Fibroblast of the aortic adventitia (primary cell): ENCODE measurements at regions not wholly inside any gene's neighbourhood (a gene's known extent, or its start where the extent isn't known, plus 50 kb on each side); places are given as distances from the start of the nearest gene placed in this dataset.

Source experiments
- DNase-seq: peaks from one replicate; pipeline ENCODE4 v3.0.0-alpha.2; 2010; ENCODE audit warnings: low read depth
- H3K4me3 ChIP-seq: 2 replicates; pipeline ENCODE4 v1.5.1; 2011; ENCODE audit warnings: low read depth, mild to moderate bottlenecking, control low read depth, low read length, moderate library complexity
- CTCF ChIP-seq: IDR thresholded peaks from 2 replicates; pipeline ENCODE4 v1.5.1; 2011; ENCODE audit warnings: mild to moderate bottlenecking, low read length, control low read depth, inconsistent platforms; ENCODE audit not compliant: insufficient read depth

- TF ChIP-seq CTCF: no peak
- no peak for DNase-seq
- no peak overlapping the region for H3K4me3 ChIP-seq
Measured at GRCh38 chr2:144812288-144812687, 292.4 kb upstream of the ZEB2 start.

DNA sequence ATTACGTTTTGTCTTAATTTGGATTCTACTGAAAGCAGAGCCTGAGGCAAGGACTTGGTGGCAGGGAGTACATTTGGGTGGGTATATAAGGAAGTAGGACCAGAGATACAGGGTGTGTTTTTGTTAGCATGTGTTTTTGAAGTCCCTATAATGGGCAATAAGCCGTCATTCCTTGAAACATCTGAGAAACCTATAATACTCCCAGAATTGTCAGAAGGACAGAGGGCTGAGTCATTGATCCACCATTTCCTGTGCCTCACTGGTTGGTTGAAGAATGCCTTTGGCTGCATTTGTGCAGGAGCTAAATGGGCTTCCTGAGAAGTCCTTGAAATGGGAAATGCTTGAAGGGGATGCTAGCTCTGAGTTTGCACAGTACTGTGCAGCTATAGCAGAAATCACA, 281.8 kb upstream of the ZEB2 start:
- DNase-seq: peak; percentile 79
- H3K4me3 ChIP-seq: no peak overlapping the region
- TF ChIP-seq CTCF: no peak

GRCh38 chr2:144801325-144801724, 281.4 kb upstream of the ZEB2 start:
- H3K4me3 ChIP-seq: no peak overlapping the region
- no peak for TF ChIP-seq CTCF
- DNase-seq: no peak

- no peak for TF ChIP-seq CTCF
- no peak overlapping the region for H3K4me3 ChIP-seq
- no peak for DNase-seq
Measured at GRCh38 chr2:144798989-144799388, 279.1 kb upstream of the ZEB2 start.

GRCh38 chr2:144798034-144798433, 278.1 kb upstream of the ZEB2 start:
- DNase-seq: no peak
- no peak for TF ChIP-seq CTCF
- no peak overlapping the region for H3K4me3 ChIP-seq

DNA sequence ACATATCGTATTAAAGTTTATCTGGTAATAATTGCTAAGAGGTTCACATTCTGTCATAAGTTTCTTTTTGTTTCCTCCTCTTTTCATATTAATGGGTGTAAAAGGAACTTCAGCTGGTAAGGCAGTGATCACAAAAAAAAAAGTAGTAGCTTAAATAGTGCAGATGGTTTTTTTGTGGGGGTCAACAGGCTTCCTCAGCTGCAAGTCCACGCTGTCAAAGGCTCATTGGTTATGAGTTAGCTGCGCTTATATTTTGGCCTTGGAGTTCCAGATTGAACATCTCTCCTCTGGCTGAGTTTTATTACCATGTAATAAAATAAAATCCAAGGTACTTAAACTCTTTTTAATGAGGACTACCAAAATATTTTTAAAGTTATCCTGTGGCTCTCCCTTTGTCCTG, 277.0 kb upstream of the ZEB2 start:
- no peak for DNase-seq
- H3K4me3 ChIP-seq: no peak overlapping the region
- TF ChIP-seq CTCF: no peak

- H3K4me3 ChIP-seq: no peak overlapping the region
- TF ChIP-seq CTCF: no peak
- peak; percentile 4 for DNase-seq
Measured at GRCh38 chr2:144796164-144796563, 276.2 kb upstream of the ZEB2 start.
